Loucy (cell line): ENCODE measurements at regions not wholly inside any gene's neighbourhood (a gene's known extent, or its start where the extent isn't known, plus 50 kb on each side); places are given as distances from the start of the nearest gene placed in this dataset.

Experiments used
- H2AFZ ChIP-seq: fragments of 200-600 bp; sonication (generic); 2 replicates; pipeline ENCODE4 v1.6.0; 2016; ENCODE audit warnings: antibody characterized with exemption, mild to moderate bottlenecking, low read length, moderate library complexity
- H3F3A ChIP-seq: fragments of 200-600 bp; 2 replicates; pipeline ENCODE4 v1.6.0; 2016; ENCODE audit warnings: antibody characterized with exemption, low read depth, mild to moderate bottlenecking
- H3K27me3 ChIP-seq: fragments of 200-600 bp; sonication (generic); 2 replicates; pipeline ENCODE4 v1.6.1; 2014; ENCODE audit warnings: low read length, mild to moderate bottlenecking; ENCODE audit not compliant: insufficient read depth, poor library complexity, severe bottlenecking
- H3K36me3 ChIP-seq: fragments of 200-600 bp; sonication (generic); 2 replicates; pipeline ENCODE4 v1.6.1; 2016; ENCODE audit warnings: low read length; ENCODE audit not compliant: insufficient read depth
- H3K4me1 ChIP-seq: fragments of 200-600 bp; sonication (generic); 2 replicates; pipeline ENCODE4 v1.5.1; 2014; ENCODE audit warnings: low read length, mild to moderate bottlenecking; ENCODE audit not compliant: insufficient read depth, poor library complexity, severe bottlenecking
- H3K4me2 ChIP-seq: fragments of 200-600 bp; sonication (generic); 2 replicates; pipeline ENCODE4 v1.6.0; 2014; ENCODE audit warnings: antibody characterized with exemption, low read length, low read depth, mild to moderate bottlenecking; ENCODE audit not compliant: poor library complexity, severe bottlenecking
- H3K4me3 ChIP-seq: fragments of 200-600 bp; sonication (generic); 2 replicates; pipeline ENCODE4 v1.5.1; 2014; ENCODE audit warnings: low read length, mild to moderate bottlenecking, mixed read lengths; ENCODE audit not compliant: poor library complexity, severe bottlenecking
- H3K79me2 ChIP-seq: fragments of 200-600 bp; sonication (generic); 2 replicates; pipeline ENCODE4 v1.6.1; 2014; ENCODE audit warnings: low read length; ENCODE audit not compliant: insufficient read depth
- H3K9ac ChIP-seq: fragments of 200-600 bp; sonication (generic); 2 replicates; pipeline ENCODE4 v1.6.0; 2014; ENCODE audit warnings: mild to moderate bottlenecking, low read depth, low read length, moderate library complexity; ENCODE audit not compliant: poor library complexity, severe bottlenecking
- H3K9me2 ChIP-seq: fragments of 200-600 bp; sonication (generic); replicated peaks from 2 replicates; pipeline ENCODE4 v1.6.1; 2016; ENCODE audit warnings: low read depth, low read length, mixed read lengths
- H3K9me3 ChIP-seq: fragments of 200-600 bp; sonication (generic); 2 replicates; pipeline ENCODE4 v1.6.1; 2014; ENCODE audit warnings: mild to moderate bottlenecking, antibody characterized with exemption, low read length, low read depth; ENCODE audit not compliant: insufficient read depth
- H4K20me1 ChIP-seq: fragments of 200-600 bp; sonication (generic); 2 replicates; pipeline ENCODE4 v1.6.0; 2014; ENCODE audit warnings: antibody characterized with exemption, low read length, mild to moderate bottlenecking; ENCODE audit not compliant: insufficient read depth, poor library complexity, severe bottlenecking
- EZH2phosphoT487 ChIP-seq: fragments of 200-600 bp; IDR thresholded peaks from 2 replicates; pipeline ENCODE4 v1.6.1; 2018; ENCODE audit warnings: antibody characterized with exemption, mild to moderate bottlenecking, moderate library complexity, borderline replicate concordance
- TF ChIP-seq, protein P1 (sequence below): fragments of 200-600 bp; sonication (generic); conservative IDR thresholded peaks from 2 replicates; pipeline ENCODE4 v1.5.1; 2014; ENCODE audit warnings: mild to moderate bottlenecking, antibody characterized with exemption, low read length

GRCh38 chr13:100987948-100988347 lies 313.4 kb upstream of the TMTC4 start:
- H3K4me2 ChIP-seq, result no peak overlapping the region
- TF ChIP-seq EZH2phosphoT487, result no peak
- TF ChIP-seq, protein P1, sequence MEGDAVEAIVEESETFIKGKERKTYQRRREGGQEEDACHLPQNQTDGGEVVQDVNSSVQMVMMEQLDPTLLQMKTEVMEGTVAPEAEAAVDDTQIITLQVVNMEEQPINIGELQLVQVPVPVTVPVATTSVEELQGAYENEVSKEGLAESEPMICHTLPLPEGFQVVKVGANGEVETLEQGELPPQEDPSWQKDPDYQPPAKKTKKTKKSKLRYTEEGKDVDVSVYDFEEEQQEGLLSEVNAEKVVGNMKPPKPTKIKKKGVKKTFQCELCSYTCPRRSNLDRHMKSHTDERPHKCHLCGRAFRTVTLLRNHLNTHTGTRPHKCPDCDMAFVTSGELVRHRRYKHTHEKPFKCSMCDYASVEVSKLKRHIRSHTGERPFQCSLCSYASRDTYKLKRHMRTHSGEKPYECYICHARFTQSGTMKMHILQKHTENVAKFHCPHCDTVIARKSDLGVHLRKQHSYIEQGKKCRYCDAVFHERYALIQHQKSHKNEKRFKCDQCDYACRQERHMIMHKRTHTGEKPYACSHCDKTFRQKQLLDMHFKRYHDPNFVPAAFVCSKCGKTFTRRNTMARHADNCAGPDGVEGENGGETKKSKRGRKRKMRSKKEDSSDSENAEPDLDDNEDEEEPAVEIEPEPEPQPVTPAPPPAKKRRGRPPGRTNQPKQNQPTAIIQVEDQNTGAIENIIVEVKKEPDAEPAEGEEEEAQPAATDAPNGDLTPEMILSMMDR, result no peak
- H3F3A ChIP-seq, result no peaks in the 10 kb centered on the region
- H3K4me1 ChIP-seq, result no peaks in the 10 kb centered on the region
- H3K79me2 ChIP-seq, result no peaks in the 10 kb centered on the region
- no peaks in the 10 kb centered on the region for H3K27me3 ChIP-seq
- no peak overlapping the region for H3K9ac ChIP-seq
- no peaks in the 10 kb centered on the region for H3K36me3 ChIP-seq
- no peak overlapping the region for H2AFZ ChIP-seq
- H3K9me2 ChIP-seq, result no peaks in the 10 kb centered on the region
- no peaks in the 10 kb centered on the region for H3K9me3 ChIP-seq
- no peaks in the 10 kb centered on the region for H4K20me1 ChIP-seq
- H3K4me3 ChIP-seq, result no peak overlapping the region

- H3K4me1 ChIP-seq, result no peaks in the 10 kb centered on the region
- TF ChIP-seq EZH2phosphoT487, result no peak
- TF ChIP-seq, protein P1, result no peak
- no peaks in the 10 kb centered on the region for H3K27me3 ChIP-seq
- H4K20me1 ChIP-seq, result no peaks in the 10 kb centered on the region
- H2AFZ ChIP-seq, result no peak overlapping the region
- H3K79me2 ChIP-seq, result no peaks in the 10 kb centered on the region
- H3F3A ChIP-seq, result no peaks in the 10 kb centered on the region
- H3K9me2 ChIP-seq, result no peaks in the 10 kb centered on the region
- H3K9ac ChIP-seq, result no peak overlapping the region
- H3K9me3 ChIP-seq, result no peaks in the 10 kb centered on the region
- H3K4me2 ChIP-seq, result no peak overlapping the region
- no peak overlapping the region for H3K4me3 ChIP-seq
- H3K36me3 ChIP-seq, result no peaks in the 10 kb centered on the region
Observed at GRCh38 chr13:100986571-100986970, 312.0 kb upstream of the TMTC4 start.

DNA sequence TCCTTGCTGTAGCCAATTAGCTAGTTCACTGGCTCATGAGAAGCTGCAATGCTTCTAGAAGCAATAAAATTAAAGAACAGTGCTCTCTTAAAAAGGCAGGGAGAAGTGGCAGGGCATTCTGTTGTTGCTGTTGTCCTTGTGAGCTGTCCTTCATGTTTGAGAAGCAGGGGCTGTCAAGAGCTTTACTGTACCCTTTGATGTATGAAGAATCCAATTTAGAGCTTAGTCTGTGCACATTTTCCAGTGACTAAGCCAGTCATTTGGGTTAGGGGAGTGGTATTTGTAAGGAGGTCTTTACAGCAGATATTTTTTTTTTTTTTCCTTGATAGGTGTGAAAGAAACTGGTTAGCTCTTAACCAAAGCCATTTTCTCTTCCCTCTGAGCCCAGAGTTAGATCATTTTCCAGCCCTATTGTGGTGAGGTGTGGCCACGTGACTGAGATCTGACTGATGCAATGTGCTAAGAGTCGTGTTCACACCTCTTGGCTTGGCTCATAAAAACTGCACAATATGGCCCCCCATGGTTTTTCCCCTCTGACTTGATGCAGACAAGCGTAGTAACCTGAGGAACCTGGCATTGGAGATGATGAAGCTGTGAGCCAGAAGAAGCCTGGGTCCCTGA lies 309.6 kb upstream of the TMTC4 start:
- Histone ChIP-seq H3K4me2 (no peak overlapping the region), H4K20me1 (no peaks in the 10 kb centered on the region), H3K9me2 (no peaks in the 10 kb centered on the region), H3K79me2 (no peaks in the 10 kb centered on the region), H3F3A (no peaks in the 10 kb centered on the region), H2AFZ (no peak overlapping the region), H3K36me3 (no peaks in the 10 kb centered on the region), H3K4me3 (no peak overlapping the region), H3K4me1 (no peaks in the 10 kb centered on the region), H3K9me3 (no peaks in the 10 kb centered on the region), H3K9ac (no peak overlapping the region), H3K27me3 (no peaks in the 10 kb centered on the region)
- TF ChIP-seq, protein P1, result no peak
- TF ChIP-seq EZH2phosphoT487, result no peak
